GM13976 (cell line): ENCODE measurements at regions not wholly inside any gene's neighbourhood (a gene's known extent, or its start where the extent isn't known, plus 50 kb on each side); places are given as distances from the start of the nearest gene placed in this dataset.
"Not testable (repeated sequence)": the region's sequence is repeated elsewhere in the genome, so short reads cannot be mapped to it uniquely, and the experiment has no call there.

Experiments used
- DNase-seq: peaks from one replicate; pipeline ENCODE4 v3.0.0; 2012; ENCODE audit warnings: low spot score
- in situ Hi-C: fragments of 300-500 bp; cut with MboI; formaldehyde crosslinking; loops from one replicate; pipeline ENCODE4 v1.12.0; 2022; ENCODE audit warnings: low sequenced_read_pairs, mixed read lengths, inconsistent platforms; ENCODE audit not compliant: unreplicated experiment
- TF ChIP-seq, protein P1 (sequence below): IDR thresholded peaks from 2 replicates; pipeline ENCODE4 v1.5.1; 2012; ENCODE audit warnings: borderline replicate concordance, mild to moderate bottlenecking; ENCODE audit not compliant: insufficient read depth; ENCODE audit errors: extremely low read depth, missing control alignments, control extremely low read depth

DNA sequence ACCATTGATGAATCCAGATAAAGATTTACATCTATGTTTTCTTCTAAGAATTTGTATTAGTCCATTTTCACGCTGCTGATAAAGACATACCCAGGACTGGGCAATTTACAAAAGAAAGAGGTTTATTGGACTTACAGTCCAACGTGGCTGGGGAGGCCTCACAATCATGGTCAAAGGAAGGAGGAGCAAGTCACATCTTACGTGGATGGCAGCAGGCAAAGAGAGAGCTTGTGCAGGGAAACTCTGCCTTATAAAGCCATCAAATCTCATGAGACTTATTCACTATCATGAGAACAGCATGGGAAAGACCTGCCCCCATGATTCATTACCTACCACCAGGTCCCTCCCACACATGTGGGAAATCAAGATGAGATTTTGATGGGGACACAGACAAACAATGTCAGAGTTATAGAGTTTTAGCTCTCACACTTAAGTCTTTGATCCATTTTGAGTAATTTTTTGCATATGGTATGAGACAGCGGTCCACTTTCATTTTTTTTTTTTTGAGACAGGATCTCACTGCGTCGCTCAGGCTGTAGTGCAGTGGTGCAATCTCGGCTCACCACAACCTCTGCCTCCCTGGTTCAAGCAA lies 53.5 kb upstream of the JADE2 start:
- in situ Hi-C loops, result not testable (repeated sequence)

DNA sequence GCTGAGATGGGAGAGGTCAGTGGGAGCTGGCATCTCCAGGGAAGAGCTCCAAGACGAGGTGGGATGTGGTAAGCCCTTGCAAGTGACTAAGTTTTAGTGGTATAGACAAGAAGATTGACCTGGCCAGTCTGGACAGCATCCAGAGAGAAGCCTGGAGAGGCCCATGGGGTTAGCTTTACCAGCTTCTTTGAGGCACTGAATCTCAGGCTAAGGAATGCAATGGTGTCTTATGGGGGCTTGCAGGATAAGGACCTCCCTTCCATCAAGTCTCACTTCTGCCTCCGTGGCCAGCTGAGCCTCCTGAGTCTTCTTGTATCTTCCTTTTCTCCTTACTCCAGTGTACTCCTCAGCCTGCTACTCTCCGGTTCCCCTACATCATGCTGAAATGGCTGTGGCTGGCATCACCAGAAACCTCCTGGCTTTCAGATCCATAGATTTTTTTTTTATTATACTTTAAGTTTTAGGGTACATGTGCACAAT lies 56.5 kb upstream of the JADE2 start:
- in situ Hi-C loops, result no loop called here
- TF ChIP-seq, protein P1, sequence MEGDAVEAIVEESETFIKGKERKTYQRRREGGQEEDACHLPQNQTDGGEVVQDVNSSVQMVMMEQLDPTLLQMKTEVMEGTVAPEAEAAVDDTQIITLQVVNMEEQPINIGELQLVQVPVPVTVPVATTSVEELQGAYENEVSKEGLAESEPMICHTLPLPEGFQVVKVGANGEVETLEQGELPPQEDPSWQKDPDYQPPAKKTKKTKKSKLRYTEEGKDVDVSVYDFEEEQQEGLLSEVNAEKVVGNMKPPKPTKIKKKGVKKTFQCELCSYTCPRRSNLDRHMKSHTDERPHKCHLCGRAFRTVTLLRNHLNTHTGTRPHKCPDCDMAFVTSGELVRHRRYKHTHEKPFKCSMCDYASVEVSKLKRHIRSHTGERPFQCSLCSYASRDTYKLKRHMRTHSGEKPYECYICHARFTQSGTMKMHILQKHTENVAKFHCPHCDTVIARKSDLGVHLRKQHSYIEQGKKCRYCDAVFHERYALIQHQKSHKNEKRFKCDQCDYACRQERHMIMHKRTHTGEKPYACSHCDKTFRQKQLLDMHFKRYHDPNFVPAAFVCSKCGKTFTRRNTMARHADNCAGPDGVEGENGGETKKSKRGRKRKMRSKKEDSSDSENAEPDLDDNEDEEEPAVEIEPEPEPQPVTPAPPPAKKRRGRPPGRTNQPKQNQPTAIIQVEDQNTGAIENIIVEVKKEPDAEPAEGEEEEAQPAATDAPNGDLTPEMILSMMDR, result no peak
- DNase-seq, result no peak

More for the DNA sequence above, 53.5 kb upstream of the JADE2 start:
- not testable (repeated sequence) for DNase-seq

DNA sequence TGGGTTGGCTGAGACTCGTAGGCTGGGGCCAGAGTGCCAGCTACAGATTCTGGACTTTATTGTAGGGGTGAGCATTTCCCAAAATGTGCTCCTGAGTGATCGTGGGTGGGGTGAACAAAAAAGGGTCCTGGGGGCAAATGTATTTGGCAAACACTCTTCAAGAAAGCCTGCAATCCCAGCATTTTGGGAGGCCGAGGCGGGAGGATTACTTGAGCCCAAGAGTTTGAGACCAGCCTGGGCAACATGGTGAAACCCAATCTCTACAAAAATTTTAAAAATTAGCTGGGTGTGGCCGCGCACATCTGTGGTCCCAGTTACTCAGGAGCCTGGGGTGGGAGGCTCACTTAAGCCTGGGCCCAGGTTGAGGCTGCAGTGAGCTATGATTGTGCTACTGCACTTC lies 55.5 kb upstream of the CDKN2AIPNL start:
- no peak for DNase-seq
- TF ChIP-seq, protein P1, result no peak
- in situ Hi-C loops, result no loop called here

DNA sequence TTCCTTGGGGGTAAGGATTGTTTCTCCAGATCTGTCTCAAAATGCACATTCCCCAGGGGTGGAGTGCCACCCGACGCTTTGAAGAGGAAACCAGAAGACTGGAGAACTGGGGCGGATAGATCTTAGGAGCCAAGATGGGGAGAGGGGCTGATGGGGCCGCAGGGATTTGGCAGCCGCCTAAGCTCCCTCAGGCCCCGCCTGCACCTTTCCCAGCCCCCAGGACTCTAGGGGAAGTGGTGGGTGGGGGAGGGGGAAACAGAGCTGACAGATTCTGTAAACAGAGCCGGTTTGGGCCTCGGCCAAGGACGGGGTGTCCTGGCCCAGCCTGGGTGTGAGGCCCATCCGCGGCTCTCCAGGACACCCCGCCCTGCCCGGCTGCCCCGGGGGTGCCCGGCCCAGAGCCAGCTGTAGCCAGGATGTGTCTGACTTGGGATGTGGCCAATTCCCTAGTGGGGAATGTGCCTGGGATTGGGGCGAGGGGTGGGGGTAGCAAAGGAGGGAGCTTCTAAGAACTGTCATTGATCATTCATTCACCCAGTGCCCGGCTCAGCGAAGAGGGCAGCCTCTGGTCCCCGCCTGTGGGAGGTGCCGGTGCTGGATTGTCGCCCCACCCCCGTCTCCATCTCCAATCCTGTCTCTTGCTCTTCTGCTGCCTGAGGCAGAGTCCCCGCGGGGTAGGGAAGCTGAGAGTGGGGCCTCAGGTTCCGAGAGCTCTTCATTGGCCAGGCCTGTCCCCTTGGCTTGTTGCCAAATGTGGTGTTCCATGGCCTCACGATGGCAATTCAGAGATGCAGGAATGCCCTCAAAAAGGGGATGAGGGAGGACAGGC lies 54.8 kb upstream of the CDKN2AIPNL start:
- DNase-seq, result peak; percentile 69
- TF ChIP-seq, protein P1, result no peak
- in situ Hi-C loops, result no loop called here

DNA sequence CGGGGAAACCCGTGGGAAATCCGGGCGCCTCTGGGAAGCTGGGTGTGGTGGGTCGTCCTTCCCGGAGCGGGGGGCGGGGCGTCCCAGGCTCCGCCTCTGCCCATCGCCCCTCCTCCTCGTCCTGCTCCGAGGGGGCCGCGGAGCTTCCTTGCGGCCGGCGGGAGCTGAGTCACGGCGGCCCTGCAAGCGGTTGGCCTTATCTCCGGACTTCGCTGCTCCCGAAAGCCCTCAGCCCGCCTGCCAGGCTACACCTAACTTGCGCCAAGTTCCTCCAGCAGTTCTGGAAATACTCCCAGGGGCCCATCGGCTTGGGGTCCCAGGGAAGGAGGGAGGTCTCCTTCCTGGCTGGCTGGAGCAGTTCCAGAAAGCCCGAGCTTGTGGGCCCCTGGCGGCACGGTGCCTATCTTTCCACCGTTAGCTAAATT lies 54.1 kb upstream of the CDKN2AIPNL start:
- in situ Hi-C loops, result no loop called here
- TF ChIP-seq, protein P1, result no peak
- DNase-seq, result peak; percentile 93

DNA sequence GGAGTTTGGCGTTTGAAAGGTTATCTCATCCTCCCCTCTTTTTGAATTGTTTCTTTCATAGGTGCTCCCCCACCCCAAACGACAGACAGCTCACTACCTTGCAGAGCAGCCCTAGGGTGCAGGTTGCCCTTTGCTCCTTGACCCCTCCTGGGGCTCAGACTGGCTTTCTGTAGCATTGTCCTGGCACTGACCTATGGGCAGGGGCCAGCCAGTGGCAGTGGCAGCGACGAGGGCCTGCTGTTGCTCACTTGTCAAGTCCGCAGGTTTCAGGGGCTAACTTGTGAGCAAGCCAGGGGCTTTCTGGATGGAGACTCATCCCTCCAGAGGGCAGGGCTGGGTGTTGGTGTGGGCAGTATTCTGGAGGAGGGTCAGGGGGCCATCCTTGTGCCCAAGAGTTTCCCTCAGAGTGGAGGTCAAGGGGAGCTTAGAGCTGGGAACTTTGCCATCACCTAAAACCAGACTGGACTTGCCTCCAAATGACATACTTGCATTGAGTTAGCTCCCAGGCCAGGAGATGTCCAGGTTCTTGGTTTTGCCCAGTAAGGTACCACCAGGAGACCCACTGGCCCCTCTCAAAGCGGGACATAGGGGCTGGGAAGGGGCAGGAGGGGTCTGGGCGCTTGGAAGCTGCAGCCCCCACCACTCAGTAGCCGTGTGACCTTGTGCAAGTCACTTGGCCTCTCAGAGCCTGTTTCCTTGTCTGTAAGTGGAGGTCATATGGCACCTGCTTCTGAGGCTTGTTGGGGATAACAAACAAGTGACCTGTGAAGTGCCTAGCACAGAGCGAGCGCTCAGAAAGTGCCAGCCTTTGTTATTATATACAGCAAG lies 53.5 kb upstream of the CDKN2AIPNL start:
- TF ChIP-seq, protein P1, result no peak
- no peak for DNase-seq
- in situ Hi-C loops, result no loop called here
